GM23338 (cell line): ENCODE measurements at regions not wholly inside any gene's neighbourhood (a gene's known extent, or its start where the extent isn't known, plus 50 kb on each side); places are given as distances from the start of the nearest gene placed in this dataset.

ENCODE experiments used
- ATAC-seq: fragments of 200-7000 bp; cut with Tn5 transposase; 3 replicates; pipeline ENCODE4 v1.9.1; 2020
- DNase-seq: peaks from one replicate; pipeline ENCODE4 v3.0.0-alpha.2; 2015; ENCODE audit warnings: low spot score
- H2AFZ ChIP-seq: fragments of 200-600 bp; sonication (generic); 2 replicates; pipeline ENCODE4 v1.8.0; 2016; ENCODE audit warnings: antibody characterized with exemption, mild to moderate bottlenecking, moderate library complexity
- H3F3A ChIP-seq: fragments of 200-600 bp; sonication (generic); replicated peaks from 2 replicates; pipeline ENCODE4 v1.8.0; 2017; ENCODE audit warnings: antibody characterized with exemption, mixed run types, low read depth
- H3K27ac ChIP-seq: fragments of 200-600 bp; sonication (generic); 2 replicates; pipeline ENCODE4 v1.6.1; 2016; ENCODE audit warnings: low read depth
- H3K27me3 ChIP-seq: fragments of 200-600 bp; sonication (generic); 2 replicates; pipeline ENCODE4 v1.8.0; 2016; ENCODE audit warnings: mild to moderate bottlenecking, mixed run types, moderate library complexity; ENCODE audit not compliant: insufficient read depth
- H3K36me3 ChIP-seq: fragments of 200-600 bp; sonication (generic); 2 replicates; pipeline ENCODE4 v1.8.0; 2016; ENCODE audit warnings: mild to moderate bottlenecking; ENCODE audit not compliant: insufficient read depth
- H3K4me1 ChIP-seq: fragments of 200-600 bp; sonication (generic); 2 replicates; pipeline ENCODE4 v1.8.0; 2016; ENCODE audit warnings: mild to moderate bottlenecking, moderate library complexity; ENCODE audit not compliant: insufficient read depth
- H3K4me2 ChIP-seq: fragments of 200-600 bp; sonication (generic); 2 replicates; pipeline ENCODE4 v1.7.1; 2017; ENCODE audit warnings: mixed run types
- H3K4me3 ChIP-seq: fragments of 200-600 bp; sonication (generic); 2 replicates; pipeline ENCODE4 v1.6.1; 2016; ENCODE audit warnings: mixed run types
- H3K79me2 ChIP-seq: fragments of 200-600 bp; sonication (generic); replicated peaks from 2 replicates; pipeline ENCODE4 v1.8.0; 2017; ENCODE audit warnings: mild to moderate bottlenecking; ENCODE audit not compliant: insufficient read depth
- H3K9me2 ChIP-seq: fragments of 200-600 bp; sonication (generic); 2 replicates; pipeline ENCODE4 v1.8.0; 2017; ENCODE audit not compliant: insufficient read depth
- H4K20me1 ChIP-seq: fragments of 200-600 bp; sonication (generic); replicated peaks from 2 replicates; pipeline ENCODE4 v1.8.0; 2017; ENCODE audit warnings: mild to moderate bottlenecking; ENCODE audit not compliant: insufficient read depth
- H3K27ac Mint-ChIP-seq: 2 replicates; pipeline ENCODE4 v1.8.0; 2020; ENCODE audit warnings: inconsistent platforms, mild to moderate bottlenecking, moderate library complexity, mixed read lengths
- H3K27me3 Mint-ChIP-seq: 3 replicates; pipeline ENCODE4 v1.8.0; 2022; ENCODE audit warnings: low read depth, mild to moderate bottlenecking, moderate library complexity, mixed read lengths, inconsistent platforms; ENCODE audit not compliant: insufficient read depth, poor library complexity
- H3K36me3 Mint-ChIP-seq: 3 replicates; pipeline ENCODE4 v1.8.0; 2021; ENCODE audit warnings: low read depth, mild to moderate bottlenecking, inconsistent platforms, moderate library complexity, mixed read lengths
- H3K4me1 Mint-ChIP-seq: 3 replicates; pipeline ENCODE4 v1.8.0; 2020; ENCODE audit warnings: mild to moderate bottlenecking, inconsistent platforms, mixed read lengths
- H3K4me3 Mint-ChIP-seq: 3 replicates; pipeline ENCODE4 v1.8.0; 2021; ENCODE audit warnings: moderate library complexity, mild to moderate bottlenecking, inconsistent platforms, mixed read lengths
- H3K9me3 Mint-ChIP-seq: 3 replicates; pipeline ENCODE4 v1.8.0; 2020; ENCODE audit warnings: moderate library complexity, mild to moderate bottlenecking, inconsistent platforms, mixed read lengths
- EZH2 ChIP-seq: fragments of 200-600 bp; sonication (generic); IDR thresholded peaks from one replicate; pipeline ENCODE4 v1.8.0; 2017; ENCODE audit warnings: antibody characterized with exemption, mild to moderate bottlenecking, low read depth; ENCODE audit not compliant: unreplicated experiment
- EZH2phosphoT487 ChIP-seq: fragments of 200-600 bp; sonication (generic); IDR thresholded peaks from one replicate; pipeline ENCODE4 v1.8.1; 2018; ENCODE audit warnings: antibody characterized with exemption; ENCODE audit not compliant: unreplicated experiment
- NANOG ChIP-seq: IDR thresholded peaks from 2 replicates; pipeline ENCODE4 v1.6.1; 2016; ENCODE audit warnings: antibody characterized with exemption, borderline replicate concordance
- POLR2AphosphoS5 ChIP-seq: IDR thresholded peaks from 2 replicates; pipeline ENCODE4 v1.6.1; 2016; ENCODE audit warnings: antibody characterized with exemption, low read depth
- STAT1 ChIP-seq: IDR thresholded peaks from one replicate; pipeline ENCODE4 v1.6.1; 2016; ENCODE audit warnings: antibody characterized with exemption; ENCODE audit not compliant: unreplicated experiment
- ZNF331 ChIP-seq: fragments of 250-450 bp; sonication (Bioruptor Pico); IDR thresholded peaks from 2 replicates; pipeline ENCODE4 v1.5.0; 2020; ENCODE audit warnings: low read depth, mild to moderate bottlenecking, moderate library complexity
- TF ChIP-seq, protein P1 (sequence below), 2 experiments: fragments of 200-600 bp in 1 of 2; sonication (generic) in 1 of 2; conservative IDR thresholded peaks; 2 replicates each; pipeline versions ENCODE4 v1.5.1 to v1.6.1; 2016 to 2017; ENCODE audit warnings: antibody characterized with exemption in 2 of 2, low read depth in 2 of 2, mild to moderate bottlenecking in 2 of 2, moderate library complexity in 1 of 2
- TF ChIP-seq, protein P2 (sequence below): IDR thresholded peaks from one replicate; pipeline ENCODE4 v1.6.1; 2018; ENCODE audit warnings: antibody characterized with exemption; ENCODE audit not compliant: unreplicated experiment

DNA sequence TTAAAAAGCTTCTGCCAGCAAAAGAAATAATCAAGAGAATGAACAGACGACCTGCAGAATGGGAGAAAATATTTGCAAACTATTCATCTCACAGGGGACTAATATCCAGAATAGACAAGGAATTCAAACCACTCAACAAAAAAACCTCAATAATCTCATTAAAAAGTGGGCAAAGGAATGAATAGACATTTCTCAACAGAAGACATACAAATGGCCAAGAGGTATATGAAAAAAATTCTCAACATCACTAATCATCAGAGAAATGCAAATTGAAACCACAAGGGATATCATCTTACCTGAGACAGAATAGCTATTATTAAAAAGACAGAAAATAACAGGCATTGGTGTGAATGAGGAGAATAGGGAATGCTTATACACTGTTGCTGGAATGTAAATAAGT is 270.0 kb downstream of the DACT1 start:
- H3K4me3 Mint-ChIP-seq, result no peak overlapping the region
- no peak for ATAC-seq

DNA sequence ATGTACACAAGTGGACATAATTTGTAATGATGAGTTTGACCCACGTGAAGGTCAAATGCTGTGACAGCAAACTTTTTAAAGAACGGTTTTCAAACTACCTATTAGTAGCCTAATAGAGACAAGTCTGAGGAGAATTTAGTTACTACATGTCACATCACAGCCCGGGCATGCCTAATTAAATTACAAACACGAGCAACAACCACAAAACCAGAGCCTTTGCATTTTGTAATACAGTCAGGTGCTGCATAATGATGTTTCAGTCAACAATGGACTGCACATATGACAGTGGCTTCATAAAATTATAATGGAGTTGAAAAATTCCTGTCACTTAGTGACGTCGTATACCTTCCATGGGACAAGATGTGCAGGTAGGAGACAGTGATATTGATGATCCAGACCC is 274.5 kb downstream of the DACT1 start:
- ATAC-seq (no peak), DNase-seq (no peak)
- Histone ChIP-seq H3K27ac (no peak overlapping the region), H4K20me1 (no peaks in the 10 kb centered on the region), H3K79me2 (no peaks in the 10 kb centered on the region), H3K9me2 (no peaks in the 10 kb centered on the region), H3K4me3 (no peak overlapping the region), H3K4me2 (no peak overlapping the region), H2AFZ (no peak overlapping the region), H3F3A (no peaks in the 10 kb centered on the region), H3K27me3 (no peaks in the 10 kb centered on the region), H3K36me3 (no peaks in the 10 kb centered on the region), H3K4me1 (no peaks in the 10 kb centered on the region)
- Mint-ChIP-seq H3K9me3 (no peaks in the 10 kb centered on the region), H3K36me3 (no peaks in the 10 kb centered on the region), H3K27me3 (peaks cover 2% of the 10 kb centered on the region), H3K4me3 (no peak overlapping the region), H3K27ac (no peak overlapping the region), H3K4me1 (no peaks in the 10 kb centered on the region)
- TF ChIP-seq NANOG, result no peak
- no peak for TF ChIP-seq STAT1
- TF ChIP-seq, protein P1, sequence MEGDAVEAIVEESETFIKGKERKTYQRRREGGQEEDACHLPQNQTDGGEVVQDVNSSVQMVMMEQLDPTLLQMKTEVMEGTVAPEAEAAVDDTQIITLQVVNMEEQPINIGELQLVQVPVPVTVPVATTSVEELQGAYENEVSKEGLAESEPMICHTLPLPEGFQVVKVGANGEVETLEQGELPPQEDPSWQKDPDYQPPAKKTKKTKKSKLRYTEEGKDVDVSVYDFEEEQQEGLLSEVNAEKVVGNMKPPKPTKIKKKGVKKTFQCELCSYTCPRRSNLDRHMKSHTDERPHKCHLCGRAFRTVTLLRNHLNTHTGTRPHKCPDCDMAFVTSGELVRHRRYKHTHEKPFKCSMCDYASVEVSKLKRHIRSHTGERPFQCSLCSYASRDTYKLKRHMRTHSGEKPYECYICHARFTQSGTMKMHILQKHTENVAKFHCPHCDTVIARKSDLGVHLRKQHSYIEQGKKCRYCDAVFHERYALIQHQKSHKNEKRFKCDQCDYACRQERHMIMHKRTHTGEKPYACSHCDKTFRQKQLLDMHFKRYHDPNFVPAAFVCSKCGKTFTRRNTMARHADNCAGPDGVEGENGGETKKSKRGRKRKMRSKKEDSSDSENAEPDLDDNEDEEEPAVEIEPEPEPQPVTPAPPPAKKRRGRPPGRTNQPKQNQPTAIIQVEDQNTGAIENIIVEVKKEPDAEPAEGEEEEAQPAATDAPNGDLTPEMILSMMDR (conservative IDR thresholded peaks at IDR 0.05; ENCODE audit: low read depth in 2 of 2), result no peak
- TF ChIP-seq, protein P2, sequence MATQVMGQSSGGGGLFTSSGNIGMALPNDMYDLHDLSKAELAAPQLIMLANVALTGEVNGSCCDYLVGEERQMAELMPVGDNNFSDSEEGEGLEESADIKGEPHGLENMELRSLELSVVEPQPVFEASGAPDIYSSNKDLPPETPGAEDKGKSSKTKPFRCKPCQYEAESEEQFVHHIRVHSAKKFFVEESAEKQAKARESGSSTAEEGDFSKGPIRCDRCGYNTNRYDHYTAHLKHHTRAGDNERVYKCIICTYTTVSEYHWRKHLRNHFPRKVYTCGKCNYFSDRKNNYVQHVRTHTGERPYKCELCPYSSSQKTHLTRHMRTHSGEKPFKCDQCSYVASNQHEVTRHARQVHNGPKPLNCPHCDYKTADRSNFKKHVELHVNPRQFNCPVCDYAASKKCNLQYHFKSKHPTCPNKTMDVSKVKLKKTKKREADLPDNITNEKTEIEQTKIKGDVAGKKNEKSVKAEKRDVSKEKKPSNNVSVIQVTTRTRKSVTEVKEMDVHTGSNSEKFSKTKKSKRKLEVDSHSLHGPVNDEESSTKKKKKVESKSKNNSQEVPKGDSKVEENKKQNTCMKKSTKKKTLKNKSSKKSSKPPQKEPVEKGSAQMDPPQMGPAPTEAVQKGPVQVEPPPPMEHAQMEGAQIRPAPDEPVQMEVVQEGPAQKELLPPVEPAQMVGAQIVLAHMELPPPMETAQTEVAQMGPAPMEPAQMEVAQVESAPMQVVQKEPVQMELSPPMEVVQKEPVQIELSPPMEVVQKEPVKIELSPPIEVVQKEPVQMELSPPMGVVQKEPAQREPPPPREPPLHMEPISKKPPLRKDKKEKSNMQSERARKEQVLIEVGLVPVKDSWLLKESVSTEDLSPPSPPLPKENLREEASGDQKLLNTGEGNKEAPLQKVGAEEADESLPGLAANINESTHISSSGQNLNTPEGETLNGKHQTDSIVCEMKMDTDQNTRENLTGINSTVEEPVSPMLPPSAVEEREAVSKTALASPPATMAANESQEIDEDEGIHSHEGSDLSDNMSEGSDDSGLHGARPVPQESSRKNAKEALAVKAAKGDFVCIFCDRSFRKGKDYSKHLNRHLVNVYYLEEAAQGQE, result no peak

More for the DNA sequence above, 270.0 kb downstream of the DACT1 start:
- no peak overlapping the region for H3K27ac ChIP-seq
- Mint-ChIP-seq H3K4me1 (no peaks in the 10 kb centered on the region), H3K27ac (no peak overlapping the region), H3K27me3 (no peaks in the 10 kb centered on the region), H3K9me3 (peaks cover 10% of the 10 kb centered on the region; the same call in 1 of the 3 replicates), H3K36me3 (no peaks in the 10 kb centered on the region)
- no peaks in the 10 kb centered on the region for H3K27me3 ChIP-seq
- H3F3A ChIP-seq, result no peaks in the 10 kb centered on the region
- H3K4me2 ChIP-seq, result no peak overlapping the region
- H2AFZ ChIP-seq, result no peak overlapping the region
- H3K79me2 ChIP-seq, result no peaks in the 10 kb centered on the region
- no peaks in the 10 kb centered on the region for H3K9me2 ChIP-seq
- H3K4me1 ChIP-seq, result peaks cover under 1% of the 10 kb centered on the region; the same call in 1 of the 2 replicates
- H3K36me3 ChIP-seq, result no peaks in the 10 kb centered on the region
- DNase-seq, result no peak
- no peaks in the 10 kb centered on the region for H4K20me1 ChIP-seq
- no peak for TF ChIP-seq EZH2
- no peak for TF ChIP-seq POLR2AphosphoS5
- TF ChIP-seq, protein P2, result no peak
- TF ChIP-seq ZNF331, result no peak
- no peak for TF ChIP-seq EZH2phosphoT487
- TF ChIP-seq NANOG, result no peak
- no peak overlapping the region for H3K4me3 ChIP-seq
